ENCODE measurements at regions not wholly inside any gene's neighbourhood (a gene's known extent, or its start where the extent isn't known, plus 50 kb on each side); places are given as distances from the start of the nearest gene placed in this dataset.

DNA sequence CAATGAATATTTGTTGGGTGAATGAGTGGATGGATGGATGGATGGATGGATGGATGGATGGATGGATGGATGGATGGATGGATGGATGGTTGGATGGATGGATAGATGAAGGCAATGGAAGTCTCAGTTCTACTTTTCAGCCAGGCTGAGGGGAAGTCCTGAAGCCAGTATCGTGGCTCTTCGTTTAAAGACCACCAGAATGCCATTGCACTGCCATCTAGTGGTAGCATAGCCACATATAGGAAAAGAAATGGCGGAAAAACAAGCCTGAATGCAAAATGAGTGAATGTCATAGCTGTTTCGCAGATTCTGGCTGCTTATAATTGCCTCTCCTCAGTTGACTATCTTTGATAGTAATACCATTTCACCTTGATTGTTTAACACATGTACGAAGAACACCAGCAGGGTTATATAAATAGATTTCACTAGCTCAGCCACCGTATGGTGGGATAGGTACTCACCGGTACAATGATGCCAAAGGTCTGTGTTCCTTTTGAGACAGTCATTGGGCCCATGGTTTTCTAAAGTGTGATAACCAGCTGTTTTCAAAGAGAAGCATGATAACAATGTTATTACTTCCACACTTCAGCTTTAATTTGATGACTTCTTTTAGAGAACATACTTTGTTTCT lies 62.3 kb upstream of the GREB1L start:
- no peaks in the 10 kb centered on the region; the same call in 1 of the 2 replicates for H4K20me1 ChIP-seq (replicated peaks; ENCODE audit: insufficient read depth)
- Mint-ChIP-seq H3K4me1 (no peaks in the 10 kb centered on the region), H3K27me3 (ENCODE audit: insufficient read depth, low read depth, poor library complexity) (no peaks in the 10 kb centered on the region), H3K27ac (no peak overlapping the region), H3K4me3 (no peak overlapping the region), H3K9me3 (no peaks in the 10 kb centered on the region), H3K36me3 (ENCODE audit: low read depth) (no peaks in the 10 kb centered on the region)
- H2AFZ ChIP-seq: no peak overlapping the region
- H3F3A ChIP-seq (replicated peaks; ENCODE audit: low read depth): no peaks in the 10 kb centered on the region
- no peaks in the 10 kb centered on the region for H3K9me2 ChIP-seq (ENCODE audit: insufficient read depth)
- no peak overlapping the region for H3K4me2 ChIP-seq
- H3K27me3 ChIP-seq (ENCODE audit: insufficient read depth): no peaks in the 10 kb centered on the region
- H3K4me3 ChIP-seq: no peak overlapping the region
- TF ChIP-seq STAT1 (IDR thresholded peaks at IDR 0.05; ENCODE audit: unreplicated experiment): no peak
- TF ChIP-seq, protein P1, sequence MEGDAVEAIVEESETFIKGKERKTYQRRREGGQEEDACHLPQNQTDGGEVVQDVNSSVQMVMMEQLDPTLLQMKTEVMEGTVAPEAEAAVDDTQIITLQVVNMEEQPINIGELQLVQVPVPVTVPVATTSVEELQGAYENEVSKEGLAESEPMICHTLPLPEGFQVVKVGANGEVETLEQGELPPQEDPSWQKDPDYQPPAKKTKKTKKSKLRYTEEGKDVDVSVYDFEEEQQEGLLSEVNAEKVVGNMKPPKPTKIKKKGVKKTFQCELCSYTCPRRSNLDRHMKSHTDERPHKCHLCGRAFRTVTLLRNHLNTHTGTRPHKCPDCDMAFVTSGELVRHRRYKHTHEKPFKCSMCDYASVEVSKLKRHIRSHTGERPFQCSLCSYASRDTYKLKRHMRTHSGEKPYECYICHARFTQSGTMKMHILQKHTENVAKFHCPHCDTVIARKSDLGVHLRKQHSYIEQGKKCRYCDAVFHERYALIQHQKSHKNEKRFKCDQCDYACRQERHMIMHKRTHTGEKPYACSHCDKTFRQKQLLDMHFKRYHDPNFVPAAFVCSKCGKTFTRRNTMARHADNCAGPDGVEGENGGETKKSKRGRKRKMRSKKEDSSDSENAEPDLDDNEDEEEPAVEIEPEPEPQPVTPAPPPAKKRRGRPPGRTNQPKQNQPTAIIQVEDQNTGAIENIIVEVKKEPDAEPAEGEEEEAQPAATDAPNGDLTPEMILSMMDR (conservative IDR thresholded peaks at IDR 0.05; ENCODE audit: low read depth in 2 of 2): peak; percentile 82 to 83
- DNase-seq (ENCODE audit: low spot score) (peak; percentile 90), ATAC-seq (peak; percentile 90)
- H3K27ac ChIP-seq (ENCODE audit: low read depth): no peak overlapping the region
- no peaks in the 10 kb centered on the region for H3K79me2 ChIP-seq (replicated peaks; ENCODE audit: insufficient read depth)
- H3K4me1 ChIP-seq (ENCODE audit: insufficient read depth): no peaks in the 10 kb centered on the region
- H3K36me3 ChIP-seq (ENCODE audit: insufficient read depth): no peaks in the 10 kb centered on the region

DNA sequence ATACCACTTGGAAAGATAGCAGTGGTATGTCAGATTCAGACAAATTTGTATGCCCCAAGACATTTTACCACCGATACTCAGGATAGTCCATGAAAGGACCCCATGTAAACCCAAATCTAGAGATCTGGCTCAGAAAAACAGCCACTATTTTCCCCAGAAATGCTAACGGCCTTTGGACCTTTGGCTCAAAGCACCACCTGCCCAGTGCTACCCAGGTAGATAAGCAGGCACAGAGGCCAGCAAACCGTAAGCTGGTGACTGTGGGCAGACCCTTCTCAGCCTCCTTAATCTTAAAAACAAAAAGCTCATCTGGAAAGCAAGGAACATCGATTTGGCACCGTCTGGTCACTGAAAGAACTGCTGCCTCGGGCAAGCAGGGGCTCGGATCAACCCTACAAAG lies 61.4 kb upstream of the GREB1L start:
- Histone ChIP-seq H3K4me3 (no peak overlapping the region), H3K9me2 (ENCODE audit: insufficient read depth) (no peaks in the 10 kb centered on the region), H3K4me2 (no peak overlapping the region), H3K36me3 (ENCODE audit: insufficient read depth) (no peaks in the 10 kb centered on the region), H3K27ac (ENCODE audit: low read depth) (no peak overlapping the region), H2AFZ (no peak overlapping the region), H4K20me1 (replicated peaks; ENCODE audit: insufficient read depth) (no peaks in the 10 kb centered on the region; the same call in 1 of the 2 replicates), H3K4me1 (ENCODE audit: insufficient read depth) (no peaks in the 10 kb centered on the region), H3K27me3 (ENCODE audit: insufficient read depth) (no peaks in the 10 kb centered on the region), H3K79me2 (replicated peaks; ENCODE audit: insufficient read depth) (no peaks in the 10 kb centered on the region), H3F3A (replicated peaks; ENCODE audit: low read depth) (no peaks in the 10 kb centered on the region)
- ATAC-seq (no peak), DNase-seq (ENCODE audit: low spot score) (peak; percentile 19)
- no peaks in the 10 kb centered on the region for H3K9me3 Mint-ChIP-seq
- no peak overlapping the region for H3K4me3 Mint-ChIP-seq
- no peaks in the 10 kb centered on the region for H3K36me3 Mint-ChIP-seq (ENCODE audit: low read depth)
- no peaks in the 10 kb centered on the region for H3K4me1 Mint-ChIP-seq
- no peak for TF ChIP-seq POLR2AphosphoS5 (IDR thresholded peaks at IDR 0.05; ENCODE audit: low read depth)
- no peak for TF ChIP-seq EZH2 (IDR thresholded peaks at IDR 0.05; ENCODE audit: low read depth, unreplicated experiment)
- TF ChIP-seq ZNF331 (CRISPR knock-in tag; IDR thresholded peaks at IDR 0.05; ENCODE audit: low read depth): no peak
- TF ChIP-seq, protein P2, sequence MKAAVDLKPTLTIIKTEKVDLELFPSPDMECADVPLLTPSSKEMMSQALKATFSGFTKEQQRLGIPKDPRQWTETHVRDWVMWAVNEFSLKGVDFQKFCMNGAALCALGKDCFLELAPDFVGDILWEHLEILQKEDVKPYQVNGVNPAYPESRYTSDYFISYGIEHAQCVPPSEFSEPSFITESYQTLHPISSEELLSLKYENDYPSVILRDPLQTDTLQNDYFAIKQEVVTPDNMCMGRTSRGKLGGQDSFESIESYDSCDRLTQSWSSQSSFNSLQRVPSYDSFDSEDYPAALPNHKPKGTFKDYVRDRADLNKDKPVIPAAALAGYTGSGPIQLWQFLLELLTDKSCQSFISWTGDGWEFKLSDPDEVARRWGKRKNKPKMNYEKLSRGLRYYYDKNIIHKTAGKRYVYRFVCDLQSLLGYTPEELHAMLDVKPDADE (IDR thresholded peaks at IDR 0.05): no peak
- TF ChIP-seq, protein P3, sequence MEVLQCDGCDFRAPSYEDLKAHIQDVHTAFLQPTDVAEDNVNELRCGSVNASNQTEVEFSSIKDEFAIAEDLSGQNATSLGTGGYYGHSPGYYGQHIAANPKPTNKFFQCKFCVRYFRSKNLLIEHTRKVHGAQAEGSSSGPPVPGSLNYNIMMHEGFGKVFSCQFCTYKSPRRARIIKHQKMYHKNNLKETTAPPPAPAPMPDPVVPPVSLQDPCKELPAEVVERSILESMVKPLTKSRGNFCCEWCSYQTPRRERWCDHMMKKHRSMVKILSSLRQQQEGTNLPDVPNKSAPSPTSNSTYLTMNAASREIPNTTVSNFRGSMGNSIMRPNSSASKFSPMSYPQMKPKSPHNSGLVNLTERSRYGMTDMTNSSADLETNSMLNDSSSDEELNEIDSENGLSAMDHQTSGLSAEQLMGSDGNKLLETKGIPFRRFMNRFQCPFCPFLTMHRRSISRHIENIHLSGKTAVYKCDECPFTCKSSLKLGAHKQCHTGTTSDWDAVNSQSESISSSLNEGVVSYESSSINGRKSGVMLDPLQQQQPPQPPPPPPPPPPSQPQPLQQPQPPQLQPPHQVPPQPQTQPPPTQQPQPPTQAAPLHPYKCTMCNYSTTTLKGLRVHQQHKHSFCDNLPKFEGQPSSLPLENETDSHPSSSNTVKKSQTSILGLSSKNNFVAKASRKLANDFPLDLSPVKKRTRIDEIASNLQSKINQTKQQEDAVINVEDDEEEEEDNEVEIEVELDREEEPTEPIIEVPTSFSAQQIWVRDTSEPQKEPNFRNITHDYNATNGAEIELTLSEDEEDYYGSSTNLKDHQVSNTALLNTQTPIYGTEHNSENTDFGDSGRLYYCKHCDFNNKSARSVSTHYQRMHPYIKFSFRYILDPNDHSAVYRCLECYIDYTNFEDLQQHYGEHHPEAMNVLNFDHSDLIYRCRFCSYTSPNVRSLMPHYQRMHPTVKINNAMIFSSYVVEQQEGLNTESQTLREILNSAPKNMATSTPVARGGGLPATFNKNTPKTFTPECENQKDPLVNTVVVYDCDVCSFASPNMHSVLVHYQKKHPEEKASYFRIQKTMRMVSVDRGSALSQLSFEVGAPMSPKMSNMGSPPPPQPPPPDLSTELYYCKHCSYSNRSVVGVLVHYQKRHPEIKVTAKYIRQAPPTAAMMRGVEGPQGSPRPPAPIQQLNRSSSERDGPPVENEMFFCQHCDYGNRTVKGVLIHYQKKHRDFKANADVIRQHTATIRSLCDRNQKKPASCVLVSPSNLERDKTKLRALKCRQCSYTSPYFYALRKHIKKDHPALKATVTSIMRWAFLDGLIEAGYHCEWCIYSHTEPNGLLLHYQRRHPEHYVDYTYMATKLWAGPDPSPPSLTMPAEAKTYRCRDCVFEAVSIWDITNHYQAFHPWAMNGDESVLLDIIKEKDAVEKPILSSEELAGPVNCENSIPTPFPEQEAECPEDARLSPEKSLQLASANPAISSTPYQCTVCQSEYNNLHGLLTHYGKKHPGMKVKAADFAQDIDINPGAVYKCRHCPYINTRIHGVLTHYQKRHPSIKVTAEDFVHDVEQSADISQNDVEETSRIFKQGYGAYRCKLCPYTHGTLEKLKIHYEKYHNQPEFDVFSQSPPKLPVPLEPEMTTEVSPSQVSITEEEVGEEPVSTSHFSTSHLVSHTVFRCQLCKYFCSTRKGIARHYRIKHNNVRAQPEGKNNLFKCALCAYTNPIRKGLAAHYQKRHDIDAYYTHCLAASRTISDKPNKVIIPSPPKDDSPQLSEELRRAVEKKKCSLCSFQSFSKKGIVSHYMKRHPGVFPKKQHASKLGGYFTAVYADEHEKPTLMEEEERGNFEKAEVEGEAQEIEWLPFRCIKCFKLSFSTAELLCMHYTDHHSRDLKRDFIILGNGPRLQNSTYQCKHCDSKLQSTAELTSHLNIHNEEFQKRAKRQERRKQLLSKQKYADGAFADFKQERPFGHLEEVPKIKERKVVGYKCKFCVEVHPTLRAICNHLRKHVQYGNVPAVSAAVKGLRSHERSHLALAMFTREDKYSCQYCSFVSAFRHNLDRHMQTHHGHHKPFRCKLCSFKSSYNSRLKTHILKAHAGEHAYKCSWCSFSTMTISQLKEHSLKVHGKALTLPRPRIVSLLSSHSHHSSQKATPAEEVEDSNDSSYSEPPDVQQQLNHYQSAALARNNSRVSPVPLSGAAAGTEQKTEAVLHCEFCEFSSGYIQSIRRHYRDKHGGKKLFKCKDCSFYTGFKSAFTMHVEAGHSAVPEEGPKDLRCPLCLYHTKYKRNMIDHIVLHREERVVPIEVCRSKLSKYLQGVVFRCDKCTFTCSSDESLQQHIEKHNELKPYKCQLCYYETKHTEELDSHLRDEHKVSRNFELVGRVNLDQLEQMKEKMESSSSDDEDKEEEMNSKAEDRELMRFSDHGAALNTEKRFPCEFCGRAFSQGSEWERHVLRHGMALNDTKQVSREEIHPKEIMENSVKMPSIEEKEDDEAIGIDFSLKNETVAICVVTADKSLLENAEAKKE (CRISPR knock-in tag; IDR thresholded peaks at IDR 0.05): no peak
- no peak overlapping the region for H3K27ac Mint-ChIP-seq
- no peaks in the 10 kb centered on the region for H3K27me3 Mint-ChIP-seq (ENCODE audit: insufficient read depth, low read depth, poor library complexity)

Measured in GM23338 (cell line).